AG09319 (cell line): ENCODE measurements at regions not wholly inside any gene's neighbourhood (a gene's known extent, or its start where the extent isn't known, plus 50 kb on each side); places are given as distances from the start of the nearest gene placed in this dataset.

Experiments used
- DNase-seq: peaks from one replicate; pipeline ENCODE4 v3.0.0-alpha.2; 2010; ENCODE audit warnings: low read depth; ENCODE audit errors: extremely low read depth
- TF ChIP-seq, protein P1 (sequence below): IDR thresholded peaks from 2 replicates; pipeline ENCODE4 v1.5.1; 2011; ENCODE audit warnings: low read depth, mild to moderate bottlenecking, inconsistent platforms, low read length, moderate library complexity

DNA sequence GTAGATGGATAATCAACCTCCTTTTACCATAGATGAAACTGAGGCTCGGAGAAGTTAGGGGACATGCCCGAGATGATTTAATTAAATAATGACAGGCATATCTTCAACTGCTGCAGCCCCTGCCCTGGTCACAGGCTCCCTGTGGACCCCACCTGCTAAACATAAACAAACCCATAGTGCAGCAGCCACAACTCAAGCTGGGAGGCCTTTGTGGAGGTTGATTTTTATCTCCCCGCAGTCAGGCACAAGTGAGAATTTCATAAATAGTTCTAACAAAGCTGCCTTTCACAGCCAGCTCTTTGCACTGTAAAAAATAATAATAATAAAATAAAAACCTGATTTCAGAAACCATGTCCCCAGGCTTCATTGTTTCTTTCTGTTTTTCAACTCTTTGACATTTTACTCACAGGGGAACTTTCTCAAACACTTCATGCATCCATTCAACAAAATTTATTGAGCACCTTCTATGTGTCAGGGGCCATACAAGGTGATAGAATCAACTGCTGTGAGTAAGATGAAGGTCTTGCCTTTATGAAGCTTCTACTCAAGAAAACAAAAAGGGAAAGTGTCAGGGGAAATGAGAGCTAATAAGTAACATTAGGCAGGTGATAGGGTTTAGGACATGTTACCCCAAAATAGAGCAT is 393.6 kb upstream of the PROK2 start:
- DNase-seq = no peak
- TF ChIP-seq, protein P1, sequence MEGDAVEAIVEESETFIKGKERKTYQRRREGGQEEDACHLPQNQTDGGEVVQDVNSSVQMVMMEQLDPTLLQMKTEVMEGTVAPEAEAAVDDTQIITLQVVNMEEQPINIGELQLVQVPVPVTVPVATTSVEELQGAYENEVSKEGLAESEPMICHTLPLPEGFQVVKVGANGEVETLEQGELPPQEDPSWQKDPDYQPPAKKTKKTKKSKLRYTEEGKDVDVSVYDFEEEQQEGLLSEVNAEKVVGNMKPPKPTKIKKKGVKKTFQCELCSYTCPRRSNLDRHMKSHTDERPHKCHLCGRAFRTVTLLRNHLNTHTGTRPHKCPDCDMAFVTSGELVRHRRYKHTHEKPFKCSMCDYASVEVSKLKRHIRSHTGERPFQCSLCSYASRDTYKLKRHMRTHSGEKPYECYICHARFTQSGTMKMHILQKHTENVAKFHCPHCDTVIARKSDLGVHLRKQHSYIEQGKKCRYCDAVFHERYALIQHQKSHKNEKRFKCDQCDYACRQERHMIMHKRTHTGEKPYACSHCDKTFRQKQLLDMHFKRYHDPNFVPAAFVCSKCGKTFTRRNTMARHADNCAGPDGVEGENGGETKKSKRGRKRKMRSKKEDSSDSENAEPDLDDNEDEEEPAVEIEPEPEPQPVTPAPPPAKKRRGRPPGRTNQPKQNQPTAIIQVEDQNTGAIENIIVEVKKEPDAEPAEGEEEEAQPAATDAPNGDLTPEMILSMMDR = no peak

DNA sequence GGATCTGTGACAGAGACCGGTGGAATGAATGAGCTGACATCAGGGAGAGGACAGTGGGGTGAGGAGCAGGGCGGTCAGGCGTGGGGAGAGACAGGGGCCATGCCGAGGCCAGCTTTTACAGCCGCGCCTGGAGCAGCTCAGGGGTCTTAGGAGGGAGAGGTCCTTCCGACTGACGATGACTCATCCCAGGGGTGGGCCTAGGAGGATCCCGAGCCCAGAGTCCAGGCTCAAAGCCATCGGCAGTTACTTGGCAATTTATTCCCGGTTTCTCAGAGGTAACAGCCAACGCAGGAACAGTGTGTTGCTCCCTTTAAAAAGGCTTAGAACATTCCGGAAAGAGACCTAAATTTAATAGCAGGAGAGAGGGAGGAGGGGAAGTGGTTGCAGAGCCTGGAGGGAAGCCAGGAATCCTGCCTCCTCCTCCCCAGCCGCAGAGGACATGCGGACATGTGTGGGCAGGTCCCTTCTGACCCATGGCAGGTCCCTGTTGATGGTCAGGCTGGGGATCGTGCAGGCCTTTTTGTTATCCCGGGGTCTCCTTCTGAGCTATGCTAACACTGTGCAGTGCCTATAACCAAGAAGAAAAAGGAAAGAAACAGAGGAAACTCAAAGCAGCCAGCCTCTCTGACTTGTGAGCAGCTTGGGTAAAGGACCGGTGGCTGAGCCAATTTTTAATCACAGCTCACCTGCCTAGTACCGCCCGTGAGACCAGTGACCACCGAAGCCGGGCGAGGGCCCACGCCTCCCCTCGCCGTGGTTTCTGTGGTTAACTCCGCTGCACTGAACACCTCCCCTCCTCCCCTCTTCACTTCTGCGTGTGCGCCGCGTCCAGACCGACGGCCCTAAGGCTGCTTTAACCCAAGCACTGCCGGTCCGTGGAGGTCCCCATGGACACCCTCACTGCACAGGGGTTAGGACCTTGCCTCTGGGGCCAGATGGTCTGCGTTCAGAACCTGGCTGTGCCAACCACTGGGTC is 392.4 kb upstream of the PROK2 start:
- no peak for DNase-seq
- TF ChIP-seq, protein P1 = no peak

DNA sequence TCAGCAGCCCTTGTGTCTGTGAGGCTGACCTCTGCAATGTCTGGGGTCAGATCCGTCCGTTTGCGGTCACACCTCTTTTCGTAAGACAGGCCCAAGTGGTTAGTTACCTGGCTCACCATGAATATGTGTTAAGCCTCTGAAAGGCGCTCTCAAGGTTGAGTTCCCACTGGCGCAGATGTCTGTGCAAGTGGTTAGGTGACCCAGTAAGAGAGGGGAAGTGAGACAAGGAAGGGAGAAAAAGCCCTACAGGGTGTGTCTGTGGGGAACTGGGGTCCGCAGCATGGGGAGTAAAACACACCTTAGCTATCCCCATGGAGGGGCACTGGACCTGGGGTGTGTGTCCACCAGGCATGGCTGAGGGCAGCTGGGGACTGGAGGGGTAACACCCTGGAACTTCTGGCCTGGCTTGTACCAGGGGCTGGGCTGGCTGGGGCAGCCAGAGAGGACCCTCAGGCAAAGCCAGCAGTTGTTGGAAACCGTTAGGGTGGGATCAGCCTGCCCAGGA is 391.6 kb upstream of the PROK2 start:
- TF ChIP-seq, protein P1 = no peak
- DNase-seq = no peak

DNA sequence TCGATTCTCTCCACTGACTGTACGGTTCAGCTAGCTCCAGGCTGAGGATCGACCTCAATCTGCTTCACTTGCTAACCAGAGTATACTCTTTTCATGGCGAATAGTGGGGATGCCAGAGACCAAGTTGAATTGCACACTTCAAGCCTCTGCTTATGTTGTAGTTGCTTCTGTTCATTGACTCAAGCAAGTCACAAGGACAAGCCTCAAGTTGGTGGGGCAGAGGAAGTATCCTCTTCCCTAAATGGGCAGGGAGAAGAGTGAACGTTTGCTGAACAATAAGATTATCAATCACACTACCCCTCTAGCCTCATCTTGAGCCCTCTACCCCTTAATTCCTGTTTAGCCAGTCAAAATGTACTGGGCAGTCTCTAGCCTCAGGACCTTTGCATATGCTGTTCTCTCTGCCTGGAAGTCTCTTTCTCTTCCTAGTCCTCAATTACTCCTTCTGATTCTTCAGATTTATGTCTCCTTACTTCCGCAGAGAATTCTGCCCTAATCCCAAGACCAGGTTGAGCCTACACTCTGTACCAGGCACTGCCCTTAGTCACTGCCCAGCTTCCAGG is 390.4 kb upstream of the PROK2 start:
- DNase-seq = no peak
- TF ChIP-seq, protein P1 = no peak

DNA sequence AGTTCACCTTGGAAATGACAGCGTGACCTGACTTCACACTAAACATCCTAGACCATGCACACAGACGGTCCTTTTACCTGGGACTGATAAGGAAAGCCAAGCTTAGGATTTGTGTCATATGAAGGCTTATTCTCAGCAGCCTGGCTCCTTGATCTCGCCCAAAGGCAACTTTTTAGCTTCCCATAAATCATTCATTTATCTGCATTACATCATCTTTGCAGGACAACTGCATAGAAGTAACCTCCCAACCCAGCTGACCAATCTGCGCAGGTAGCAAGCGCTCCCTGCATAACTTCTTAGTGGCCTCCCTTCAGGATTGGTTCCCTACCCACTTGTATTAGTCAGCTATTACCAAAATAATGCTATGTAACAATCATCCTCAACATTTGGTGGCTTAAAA is 389.9 kb upstream of the PROK2 start:
- TF ChIP-seq, protein P1 = no peak

DNA sequence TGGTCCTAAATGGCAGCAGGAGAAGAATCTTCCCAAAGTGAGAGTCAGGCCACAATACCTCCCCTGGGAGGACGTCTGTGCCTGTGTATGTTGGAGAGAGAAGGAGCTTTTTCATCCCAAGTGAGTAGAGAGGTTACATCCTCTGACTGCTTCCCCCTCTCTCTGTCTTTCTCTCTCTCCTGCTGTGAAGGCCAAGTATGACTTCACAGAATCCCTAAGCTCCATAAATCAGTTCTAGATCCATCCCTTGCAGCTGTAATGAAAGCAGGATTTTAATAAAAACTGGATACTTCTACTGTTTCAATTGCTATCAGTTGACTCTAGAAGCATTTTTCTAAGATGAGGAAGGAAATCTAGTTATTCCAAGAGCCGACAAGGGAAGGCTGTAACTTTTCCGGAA is 389.1 kb upstream of the PROK2 start:
- TF ChIP-seq, protein P1 = no peak
- DNase-seq = no peak

More for the DNA sequence above, 389.9 kb upstream of the PROK2 start:
- DNase-seq = no peak
